ENCODE measurements at regions not wholly inside any gene's neighbourhood (a gene's known extent, or its start where the extent isn't known, plus 50 kb on each side); places are given as distances from the start of the nearest gene placed in this dataset.

GRCh38 chr1:178020968-178021640 is 51.2 kb upstream of the SEC16B start:
- Histone ChIP-seq H3K4me3 (ENCODE audit: low read length) (no peak overlapping the region), H3K9ac (ENCODE audit: extremely low read depth, low read length, poor library complexity, severe bottlenecking) (no peak overlapping the region), H3K27me3 (ENCODE audit: control insufficient read depth, insufficient read depth, low read length, poor library complexity, severe bottlenecking) (no peaks in the 10 kb centered on the region), H3K4me1 (ENCODE audit: control insufficient read depth, insufficient read depth, low read length) (no peaks in the 10 kb centered on the region), H3K36me3 (ENCODE audit: control insufficient read depth, insufficient read depth, low read length) (no peaks in the 10 kb centered on the region), H3K27ac (ENCODE audit: low read depth, low read length) (no peak overlapping the region), H3K9me3 (ENCODE audit: control insufficient read depth, low read length) (peaks cover 12% of the 10 kb centered on the region)
- no peak overlapping the region for H3K4me3 Mint-ChIP-seq
- H3K4me1 Mint-ChIP-seq = no peaks in the 10 kb centered on the region
- H3K27me3 Mint-ChIP-seq (ENCODE audit: insufficient read depth) = no peaks in the 10 kb centered on the region
- no peak for DNase-seq
- no peak for TF ChIP-seq CTCF (conservative IDR thresholded peaks at IDR 0.05)
- no peak overlapping the region for H3K27ac Mint-ChIP-seq
- H3K36me3 Mint-ChIP-seq (ENCODE audit: low read depth) = peaks cover 26% of the 10 kb centered on the region
- WGBS, 2 experiments (ENCODE audit: insufficient coverage in 1 of 2, insufficient read length in 1 of 2) = 81% methylated on average over 6 to 8 of the region's 8 CpGs
- peaks cover 17% of the 10 kb centered on the region for H3K9me3 Mint-ChIP-seq

- Histone ChIP-seq H3K4me3 (ENCODE audit: low read length) (no peak overlapping the region), H3K4me1 (ENCODE audit: control insufficient read depth, insufficient read depth, low read length) (no peaks in the 10 kb centered on the region), H3K27me3 (ENCODE audit: control insufficient read depth, insufficient read depth, low read length, poor library complexity, severe bottlenecking) (no peaks in the 10 kb centered on the region), H3K9ac (ENCODE audit: extremely low read depth, low read length, poor library complexity, severe bottlenecking) (no peak overlapping the region), H3K36me3 (ENCODE audit: control insufficient read depth, insufficient read depth, low read length) (no peaks in the 10 kb centered on the region), H3K27ac (ENCODE audit: low read depth, low read length) (no peak overlapping the region), H3K9me3 (ENCODE audit: control insufficient read depth, low read length) (peaks cover 12% of the 10 kb centered on the region)
- H3K27ac Mint-ChIP-seq = no peak overlapping the region
- H3K9me3 Mint-ChIP-seq = peaks cover 12% of the 10 kb centered on the region
- no peaks in the 10 kb centered on the region for H3K4me1 Mint-ChIP-seq
- TF ChIP-seq CTCF (conservative IDR thresholded peaks at IDR 0.05) = no peak
- 90 to 94% methylated on average over 4 of the region's 4 CpGs for WGBS, 2 experiments (ENCODE audit: insufficient coverage in 1 of 2, insufficient read length in 1 of 2)
- no peak for DNase-seq
- peaks cover 19% of the 10 kb centered on the region for H3K36me3 Mint-ChIP-seq (ENCODE audit: low read depth)
- no peaks in the 10 kb centered on the region for H3K27me3 Mint-ChIP-seq (ENCODE audit: insufficient read depth)
- H3K4me3 Mint-ChIP-seq = no peak overlapping the region
Observed at GRCh38 chr1:178021950-178022349, 52.1 kb upstream of the SEC16B start.

- Histone ChIP-seq H3K9ac (ENCODE audit: extremely low read depth, low read length, poor library complexity, severe bottlenecking) (no peak overlapping the region), H3K36me3 (ENCODE audit: control insufficient read depth, insufficient read depth, low read length) (no peaks in the 10 kb centered on the region), H3K4me1 (ENCODE audit: control insufficient read depth, insufficient read depth, low read length) (no peaks in the 10 kb centered on the region), H3K27ac (ENCODE audit: low read depth, low read length) (no peak overlapping the region), H3K4me3 (ENCODE audit: low read length) (no peak overlapping the region), H3K27me3 (ENCODE audit: control insufficient read depth, insufficient read depth, low read length, poor library complexity, severe bottlenecking) (no peaks in the 10 kb centered on the region), H3K9me3 (ENCODE audit: control insufficient read depth, low read length) (no peaks in the 10 kb centered on the region)
- no peak overlapping the region for H3K27ac Mint-ChIP-seq
- no peaks in the 10 kb centered on the region for H3K4me1 Mint-ChIP-seq
- DNase-seq = no peak
- WGBS, 2 experiments (ENCODE audit: insufficient coverage in 1 of 2, insufficient read length in 1 of 2) = 94% methylated on average over 2 of the region's 2 CpGs; no CpG with 5 or more reads in 1 of the 2 experiments
- peaks cover 9% of the 10 kb centered on the region for H3K36me3 Mint-ChIP-seq (ENCODE audit: low read depth)
- no peak for TF ChIP-seq CTCF (conservative IDR thresholded peaks at IDR 0.05)
- no peaks in the 10 kb centered on the region for H3K27me3 Mint-ChIP-seq (ENCODE audit: insufficient read depth)
- no peaks in the 10 kb centered on the region for H3K9me3 Mint-ChIP-seq
- no peak overlapping the region for H3K4me3 Mint-ChIP-seq
Observed at GRCh38 chr1:178023181-178023618, 53.3 kb upstream of the SEC16B start.
